GM12873 (cell line): ENCODE measurements at regions not wholly inside any gene's neighbourhood (a gene's known extent, or its start where the extent isn't known, plus 50 kb on each side); places are given as distances from the start of the nearest gene placed in this dataset.
A peak's percentile ranks its signal among the peaks of the same experiment; 100 is the strongest.

Experiments used
- TF ChIP-seq, protein P1 (sequence below): IDR thresholded peaks from 2 replicates; pipeline ENCODE4 v1.5.1; 2012; ENCODE audit warnings: low read depth, mild to moderate bottlenecking, moderate library complexity, low read length, control low read depth; ENCODE audit not compliant: insufficient read depth; ENCODE audit errors: missing control alignments

- TF ChIP-seq, protein P1, sequence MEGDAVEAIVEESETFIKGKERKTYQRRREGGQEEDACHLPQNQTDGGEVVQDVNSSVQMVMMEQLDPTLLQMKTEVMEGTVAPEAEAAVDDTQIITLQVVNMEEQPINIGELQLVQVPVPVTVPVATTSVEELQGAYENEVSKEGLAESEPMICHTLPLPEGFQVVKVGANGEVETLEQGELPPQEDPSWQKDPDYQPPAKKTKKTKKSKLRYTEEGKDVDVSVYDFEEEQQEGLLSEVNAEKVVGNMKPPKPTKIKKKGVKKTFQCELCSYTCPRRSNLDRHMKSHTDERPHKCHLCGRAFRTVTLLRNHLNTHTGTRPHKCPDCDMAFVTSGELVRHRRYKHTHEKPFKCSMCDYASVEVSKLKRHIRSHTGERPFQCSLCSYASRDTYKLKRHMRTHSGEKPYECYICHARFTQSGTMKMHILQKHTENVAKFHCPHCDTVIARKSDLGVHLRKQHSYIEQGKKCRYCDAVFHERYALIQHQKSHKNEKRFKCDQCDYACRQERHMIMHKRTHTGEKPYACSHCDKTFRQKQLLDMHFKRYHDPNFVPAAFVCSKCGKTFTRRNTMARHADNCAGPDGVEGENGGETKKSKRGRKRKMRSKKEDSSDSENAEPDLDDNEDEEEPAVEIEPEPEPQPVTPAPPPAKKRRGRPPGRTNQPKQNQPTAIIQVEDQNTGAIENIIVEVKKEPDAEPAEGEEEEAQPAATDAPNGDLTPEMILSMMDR, result no peak
These were observed 241.7 kb upstream of the MTNR1B start for GRCh38 chr11:92727769-92728168.

GRCh38 chr11:92728628-92729027 lies 240.8 kb upstream of the MTNR1B start:
- TF ChIP-seq, protein P1, result no peak

DNA sequence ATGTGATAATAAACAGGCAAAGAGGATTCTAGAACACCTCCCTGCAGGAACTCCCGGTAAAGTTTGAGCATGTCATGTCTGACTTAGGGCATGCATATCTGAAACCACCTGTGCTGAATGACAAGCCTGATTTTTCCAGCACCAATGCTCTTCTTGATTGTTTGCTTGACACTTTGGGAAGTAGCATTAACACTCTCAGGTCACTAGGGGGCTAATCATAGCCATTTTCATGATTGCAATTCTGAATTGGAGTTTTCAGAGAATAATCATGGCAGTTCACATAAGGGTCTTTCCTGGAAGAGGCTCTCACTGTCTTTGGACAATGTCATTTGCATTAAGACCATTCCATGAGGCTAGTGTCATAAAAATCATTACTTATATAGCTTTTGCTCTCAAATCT lies 234.4 kb upstream of the MTNR1B start:
- TF ChIP-seq, protein P1, result peak; percentile 50

DNA sequence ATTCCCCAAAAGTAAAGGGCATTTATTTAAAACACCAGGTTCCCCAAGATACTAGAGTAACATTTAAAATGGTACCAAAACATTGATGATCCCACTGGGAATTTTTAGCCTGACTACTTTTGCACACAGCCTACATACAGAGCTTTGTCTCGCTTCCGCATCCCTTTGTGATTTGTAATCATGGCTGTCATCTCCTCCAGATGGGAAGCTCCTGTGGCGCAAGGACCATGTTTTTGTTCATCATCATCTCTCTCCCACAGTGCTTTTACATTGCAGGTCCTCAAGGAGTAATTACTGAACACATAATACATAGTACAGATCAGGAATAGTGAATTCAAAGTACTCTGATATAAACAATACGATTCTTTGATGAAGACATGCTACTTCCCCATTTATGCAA lies 231.2 kb upstream of the MTNR1B start:
- TF ChIP-seq, protein P1, result no peak

GRCh38 chr11:92739041-92739440 lies 230.4 kb upstream of the MTNR1B start:
- TF ChIP-seq, protein P1, result no peak

GRCh38 chr11:92739491-92739890 lies 230.0 kb upstream of the MTNR1B start:
- TF ChIP-seq, protein P1, result no peak

- TF ChIP-seq, protein P1, result no peak
These were observed 229.2 kb upstream of the MTNR1B start for GRCh38 chr11:92740276-92740675.
